ENCODE measurements at regions not wholly inside any gene's neighbourhood (a gene's known extent, or its start where the extent isn't known, plus 50 kb on each side); places are given as distances from the start of the nearest gene placed in this dataset.

DNA sequence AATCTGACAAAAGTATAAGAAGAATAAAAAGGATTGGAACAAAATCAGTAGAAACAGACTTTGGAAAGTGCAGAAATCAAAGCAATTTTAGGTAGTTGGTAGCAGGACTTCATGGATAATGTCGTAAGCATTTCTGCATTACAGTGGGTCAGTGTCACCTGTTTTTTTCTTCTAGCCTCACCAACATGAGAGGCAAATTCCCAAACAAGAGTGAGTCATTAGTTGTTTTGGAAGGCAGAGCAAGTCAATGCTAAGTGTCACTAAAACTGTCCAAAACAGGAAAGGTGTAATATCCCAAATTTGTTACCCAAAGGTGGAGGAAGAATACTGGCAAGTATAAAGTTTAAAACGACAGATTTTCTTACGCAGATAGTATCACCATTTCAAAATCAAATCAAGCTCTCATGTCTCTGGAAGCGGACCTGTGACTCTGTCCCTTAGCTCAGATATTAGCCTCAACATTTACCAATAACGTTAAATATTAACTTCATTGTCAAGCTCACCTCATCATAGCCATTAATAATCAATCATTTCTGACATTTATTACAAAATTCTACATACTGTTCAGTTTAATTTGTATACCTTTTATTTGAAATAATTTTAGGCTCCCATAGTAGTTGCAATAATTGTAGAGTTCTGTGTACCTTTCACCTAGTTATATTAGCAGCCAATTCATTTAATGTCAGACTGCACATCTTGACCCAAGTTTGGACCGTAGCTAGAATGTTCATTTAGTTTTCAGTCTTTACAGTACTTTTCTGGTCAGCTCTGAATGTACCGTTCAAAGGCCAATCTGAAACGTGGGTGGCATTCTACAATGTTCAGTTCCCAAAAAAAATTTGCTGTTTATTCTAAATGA, 901.2 kb upstream of the COX7C start:
- TF ChIP-seq EP300 (IDR thresholded peaks at IDR 0.05) = no peak
- TF ChIP-seq, protein P1, sequence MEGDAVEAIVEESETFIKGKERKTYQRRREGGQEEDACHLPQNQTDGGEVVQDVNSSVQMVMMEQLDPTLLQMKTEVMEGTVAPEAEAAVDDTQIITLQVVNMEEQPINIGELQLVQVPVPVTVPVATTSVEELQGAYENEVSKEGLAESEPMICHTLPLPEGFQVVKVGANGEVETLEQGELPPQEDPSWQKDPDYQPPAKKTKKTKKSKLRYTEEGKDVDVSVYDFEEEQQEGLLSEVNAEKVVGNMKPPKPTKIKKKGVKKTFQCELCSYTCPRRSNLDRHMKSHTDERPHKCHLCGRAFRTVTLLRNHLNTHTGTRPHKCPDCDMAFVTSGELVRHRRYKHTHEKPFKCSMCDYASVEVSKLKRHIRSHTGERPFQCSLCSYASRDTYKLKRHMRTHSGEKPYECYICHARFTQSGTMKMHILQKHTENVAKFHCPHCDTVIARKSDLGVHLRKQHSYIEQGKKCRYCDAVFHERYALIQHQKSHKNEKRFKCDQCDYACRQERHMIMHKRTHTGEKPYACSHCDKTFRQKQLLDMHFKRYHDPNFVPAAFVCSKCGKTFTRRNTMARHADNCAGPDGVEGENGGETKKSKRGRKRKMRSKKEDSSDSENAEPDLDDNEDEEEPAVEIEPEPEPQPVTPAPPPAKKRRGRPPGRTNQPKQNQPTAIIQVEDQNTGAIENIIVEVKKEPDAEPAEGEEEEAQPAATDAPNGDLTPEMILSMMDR (IDR thresholded peaks at IDR 0.05) = no peak
